K562 (cell line): ENCODE measurements at regions not wholly inside any gene's neighbourhood (a gene's known extent, or its start where the extent isn't known, plus 50 kb on each side); places are given as distances from the start of the nearest gene placed in this dataset.

Experiments
- ATAC-seq: fragments of 200-7000 bp; cut with Tn5 transposase; 3 replicates; pipeline ENCODE4 v1.9.1; 2020; ENCODE audit warnings: moderate library complexity
- BruUV-seq: library from RNA; stranded (reverse); fragments of 400-500 nt; replicated peaks from 2 replicates; lab custom pipeline; 2021; lab: Mats Ljungman, UMichigan
- CTCF ChIA-PET: fragments of 300-600 bp; formaldehyde crosslinking; extraction: SDS; loops from one replicate; lab custom pipeline; 2021; ENCODE audit warnings: low intra/inter-chr PET ratio; lab: Yijun Ruan, JAX
- POLR2A ChIA-PET: fragments of 300-600, 350-650 bp; sonication (Branson Sonifier 250); formaldehyde crosslinking; extraction: SDS; loops from one replicate; lab custom pipeline; 2021; ENCODE audit warnings: antibody characterized with exemption, inconsistent platforms; lab: Yijun Ruan, JAX
- DNase-seq, 4 experiments: peaks; one replicate each; pipeline versions ENCODE4 v3.0.0 to v3.0.0-alpha.2; 2011 to 2018; ENCODE audit warnings: low spot score in 3 of 4, mixed read lengths in 3 of 4; ENCODE audit errors: extremely low read depth in 1 of 4
- FAIRE-seq: peaks from 2 replicates; lab custom pipeline; 2011; peaks lifted over from hg19 to GRCh38; lab: Jason Lieb, UNC
- H2AFZ ChIP-seq: 2 replicates; pipeline ENCODE4 v1.6.0; 2011; ENCODE audit warnings: low read depth, low read length, control low read depth, inconsistent platforms
- H3K27ac ChIP-seq: fragments of 200-600 bp; 3 replicates; pipeline ENCODE4 v1.8.0; 2011; ENCODE audit warnings: low read depth, mild to moderate bottlenecking, control low read depth, inconsistent platforms, low read length, moderate library complexity, mixed read lengths; ENCODE audit errors: extremely low read depth
- H3K27me3 ChIP-seq, 2 experiments: fragments of 300-600 bp in 1 of 2; 2 replicates in 1 of 2; 3 replicates in 1 of 2; pipeline versions ENCODE4 v1.6.0 to v1.8.0; 2011; ENCODE audit warnings: inconsistent platforms in 2 of 2, low read length in 2 of 2, mild to moderate bottlenecking in 1 of 2, mixed read lengths in 1 of 2, moderate library complexity in 1 of 2; ENCODE audit not compliant: control insufficient read depth in 2 of 2, insufficient read depth in 2 of 2
- H3K36me3 ChIP-seq: fragments of 300-600 bp; 3 replicates; pipeline ENCODE4 v1.8.0; 2011; ENCODE audit warnings: mild to moderate bottlenecking, low read length, inconsistent platforms; ENCODE audit not compliant: control insufficient read depth, insufficient read depth
- H3K4me1 ChIP-seq, 2 experiments: fragments of 200-600 bp in 1 of 2; replicated peaks in 1 of 2; 2 replicates in 1 of 2; 3 replicates in 1 of 2; pipeline versions ENCODE4 v1.5.1 to v1.8.0; 2011; ENCODE audit warnings: inconsistent platforms in 2 of 2, low read length in 2 of 2, mild to moderate bottlenecking in 1 of 2, mixed read lengths in 1 of 2, moderate library complexity in 1 of 2; ENCODE audit not compliant: control insufficient read depth in 2 of 2, insufficient read depth in 2 of 2
- H3K4me2 ChIP-seq: 2 replicates; pipeline ENCODE4 v1.6.1; 2011; ENCODE audit warnings: low read length, control low read depth, inconsistent platforms, mixed read lengths; ENCODE audit not compliant: insufficient read depth
- H3K4me3 ChIP-seq: fragments of 200-600 bp; sonication (generic), shearing (Covaris generic); 2 replicates; pipeline ENCODE4 v1.5.1; 2016; ENCODE audit warnings: control low read depth, inconsistent platforms
- H3K79me2 ChIP-seq: fragments of 200-600 bp; 3 replicates; pipeline ENCODE4 v1.8.0; 2011; ENCODE audit warnings: low read length, inconsistent platforms; ENCODE audit not compliant: control insufficient read depth, insufficient read depth
- H3K9ac ChIP-seq, 2 experiments: 2 replicates each; pipeline versions ENCODE4 v1.6.0 to v1.6.1; 2011; ENCODE audit warnings: low read depth in 2 of 2, low read length in 2 of 2, control low read depth in 1 of 2, inconsistent platforms in 1 of 2, mild to moderate bottlenecking in 1 of 2, mixed read lengths in 1 of 2; ENCODE audit not compliant: insufficient read depth in 1 of 2
- H3K9me1 ChIP-seq: one replicate; pipeline ENCODE4 v1.6.0; 2011; ENCODE audit warnings: inconsistent platforms, mild to moderate bottlenecking, low read length, moderate library complexity; ENCODE audit not compliant: control insufficient read depth, insufficient read depth
- H3K9me3 ChIP-seq: replicated peaks from 2 replicates; pipeline ENCODE4 v1.5.1; 2011; ENCODE audit warnings: low read depth, low read length, inconsistent platforms; ENCODE audit not compliant: control insufficient read depth, insufficient read depth
- H4K20me1 ChIP-seq: replicated peaks from 2 replicates; pipeline ENCODE4 v1.6.1; 2011; ENCODE audit warnings: low read length, inconsistent platforms, mixed read lengths; ENCODE audit not compliant: control insufficient read depth, insufficient read depth
- BCL6 ChIP-seq: fragments of 250-450 bp; sonication (Bioruptor Pico); IDR thresholded peaks from 2 replicates; pipeline ENCODE4 v1.4.0; 2020
- BMI1 ChIP-seq: fragments of 150-350 bp; IDR thresholded peaks from 2 replicates; pipeline ENCODE4 v1.6.1; 2014; ENCODE audit warnings: low read length
- DIDO1 ChIP-seq: fragments of 450-650 bp; IDR thresholded peaks from 2 replicates; pipeline ENCODE4 v1.6.1; 2016; ENCODE audit warnings: low read depth, missing biosample characterization, missing genetic modification characterization
- EHMT2 ChIP-seq: fragments of 450-650 bp; IDR thresholded peaks from 2 replicates; pipeline ENCODE4 v1.6.1; 2018; ENCODE audit warnings: antibody characterized with exemption
- LARP7 ChIP-seq: fragments of 450-650 bp; IDR thresholded peaks from 2 replicates; pipeline ENCODE4 v1.6.1; 2016
- RBM22 ChIP-seq: fragments of 200-400 bp; formaldehyde crosslinking; IDR thresholded peaks from 2 replicates; pipeline ENCODE4 v1.6.1; 2018; ENCODE audit warnings: low read length, low read depth; ENCODE audit not compliant: poor library complexity, severe bottlenecking
- RFX5 ChIP-seq: IDR thresholded peaks from 2 replicates; pipeline ENCODE4 v1.6.1; 2011; ENCODE audit warnings: low read depth, mild to moderate bottlenecking, improper control_type of control experiment, low read length
- RFX7 ChIP-seq: fragments of 250-450 bp; sonication (Bioruptor Pico); IDR thresholded peaks from 2 replicates; pipeline ENCODE4 v1.5.1; 2021; ENCODE audit warnings: mild to moderate bottlenecking
- TAF1 ChIP-seq: IDR thresholded peaks from 2 replicates; pipeline ENCODE4 v1.6.1; 2011; ENCODE audit warnings: mild to moderate bottlenecking, low read length, moderate library complexity; ENCODE audit not compliant: insufficient read depth, control insufficient read depth, severe bottlenecking; ENCODE audit errors: extremely low read depth
- WGBS: fragments of 100-300 bp; shearing (Covaris generic); methylation state at CpG from one replicate; pipeline ENCODE4 v1.1.6; 2016; ENCODE audit warnings: low coverage, mixed read lengths; ENCODE audit not compliant: insufficient coverage; ENCODE audit errors: missing lambda C conversion rate; 5-methylcytosine and 5-hydroxymethylcytosine counted together
- in situ Hi-C: fragments of 300-500 bp; cut with MboI; formaldehyde crosslinking; loops from 4 replicates; pipeline ENCODE4 v1.15.0; 2018; ENCODE audit warnings: inconsistent platforms, mixed read lengths
- intact Hi-C: fragments of 100-400 bp; cut with micrococcal nuclease; formaldehyde crosslinking; loops from 2 replicates; pipeline ENCODE4 v1.14.2; 2022
- TF ChIP-seq, protein P1 (sequence below), 2 experiments: fragments of 450-650 bp; IDR thresholded peaks; 2 replicates each; pipeline ENCODE4 v1.6.1; 2018; ENCODE audit warnings: mild to moderate bottlenecking in 2 of 2, low read depth in 1 of 2; ENCODE audit not compliant: partially characterized antibody in 2 of 2
- TF ChIP-seq, protein P2 (sequence below), 2 experiments: fragments of 450-650 bp in 1 of 2; sonication (generic) in 1 of 2; formaldehyde crosslinking in 1 of 2; IDR thresholded peaks in 1 of 2; conservative IDR thresholded peaks in 1 of 2; 2 replicates each; pipeline versions ENCODE4 v1.6.1 to v1.8.1; 2016 to 2023; ENCODE audit warnings: mild to moderate bottlenecking in 2 of 2, moderate library complexity in 2 of 2, inconsistent platforms in 1 of 2, missing genetic modification reagents in 1 of 2
- TF ChIP-seq, protein P3 (sequence below): sonication (generic); formaldehyde crosslinking; IDR thresholded peaks from 2 replicates; pipeline ENCODE4 v1.8.0; 2023; ENCODE audit warnings: mild to moderate bottlenecking, missing genetic modification reagents

DNA sequence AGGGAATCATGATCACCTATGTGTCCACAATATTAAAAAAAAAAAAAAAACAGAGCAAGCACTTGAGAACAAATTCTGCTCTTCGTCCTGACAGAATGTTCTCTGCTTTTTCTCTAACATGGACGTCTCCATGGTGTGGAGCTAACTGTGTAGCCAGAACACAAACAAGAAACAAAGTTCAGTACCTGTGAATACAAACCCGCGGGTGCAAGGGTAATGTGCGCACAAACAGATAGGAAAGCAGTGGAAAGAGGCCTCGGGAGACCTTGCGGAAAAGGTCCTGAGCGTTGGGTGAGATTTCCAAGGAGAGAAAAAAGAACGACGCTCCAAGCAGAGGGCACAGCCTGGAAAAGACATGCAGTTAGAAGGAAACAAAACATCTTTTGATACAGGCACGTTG is 92.0 kb upstream of the TBL1X start (continued):
- TF ChIP-seq, protein P1, sequence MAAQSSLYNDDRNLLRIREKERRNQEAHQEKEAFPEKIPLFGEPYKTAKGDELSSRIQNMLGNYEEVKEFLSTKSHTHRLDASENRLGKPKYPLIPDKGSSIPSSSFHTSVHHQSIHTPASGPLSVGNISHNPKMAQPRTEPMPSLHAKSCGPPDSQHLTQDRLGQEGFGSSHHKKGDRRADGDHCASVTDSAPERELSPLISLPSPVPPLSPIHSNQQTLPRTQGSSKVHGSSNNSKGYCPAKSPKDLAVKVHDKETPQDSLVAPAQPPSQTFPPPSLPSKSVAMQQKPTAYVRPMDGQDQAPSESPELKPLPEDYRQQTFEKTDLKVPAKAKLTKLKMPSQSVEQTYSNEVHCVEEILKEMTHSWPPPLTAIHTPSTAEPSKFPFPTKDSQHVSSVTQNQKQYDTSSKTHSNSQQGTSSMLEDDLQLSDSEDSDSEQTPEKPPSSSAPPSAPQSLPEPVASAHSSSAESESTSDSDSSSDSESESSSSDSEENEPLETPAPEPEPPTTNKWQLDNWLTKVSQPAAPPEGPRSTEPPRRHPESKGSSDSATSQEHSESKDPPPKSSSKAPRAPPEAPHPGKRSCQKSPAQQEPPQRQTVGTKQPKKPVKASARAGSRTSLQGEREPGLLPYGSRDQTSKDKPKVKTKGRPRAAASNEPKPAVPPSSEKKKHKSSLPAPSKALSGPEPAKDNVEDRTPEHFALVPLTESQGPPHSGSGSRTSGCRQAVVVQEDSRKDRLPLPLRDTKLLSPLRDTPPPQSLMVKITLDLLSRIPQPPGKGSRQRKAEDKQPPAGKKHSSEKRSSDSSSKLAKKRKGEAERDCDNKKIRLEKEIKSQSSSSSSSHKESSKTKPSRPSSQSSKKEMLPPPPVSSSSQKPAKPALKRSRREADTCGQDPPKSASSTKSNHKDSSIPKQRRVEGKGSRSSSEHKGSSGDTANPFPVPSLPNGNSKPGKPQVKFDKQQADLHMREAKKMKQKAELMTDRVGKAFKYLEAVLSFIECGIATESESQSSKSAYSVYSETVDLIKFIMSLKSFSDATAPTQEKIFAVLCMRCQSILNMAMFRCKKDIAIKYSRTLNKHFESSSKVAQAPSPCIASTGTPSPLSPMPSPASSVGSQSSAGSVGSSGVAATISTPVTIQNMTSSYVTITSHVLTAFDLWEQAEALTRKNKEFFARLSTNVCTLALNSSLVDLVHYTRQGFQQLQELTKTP (IDR thresholded peaks at IDR 0.05; ENCODE audit: low read depth in 1 of 2, partially characterized antibody in 2 of 2) = no peak
- TF ChIP-seq DIDO1 (no peak), RFX7 (CRISPR knock-in tag) (no peak)
- TF ChIP-seq, protein P2, sequence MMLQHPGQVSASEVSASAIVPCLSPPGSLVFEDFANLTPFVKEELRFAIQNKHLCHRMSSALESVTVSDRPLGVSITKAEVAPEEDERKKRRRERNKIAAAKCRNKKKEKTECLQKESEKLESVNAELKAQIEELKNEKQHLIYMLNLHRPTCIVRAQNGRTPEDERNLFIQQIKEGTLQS (IDR thresholded peaks at IDR 0.05) = no peak
- TF ChIP-seq, protein P2 (CRISPR knock-in tag; conservative IDR thresholded peaks at IDR 0.05) = no peak

DNA sequence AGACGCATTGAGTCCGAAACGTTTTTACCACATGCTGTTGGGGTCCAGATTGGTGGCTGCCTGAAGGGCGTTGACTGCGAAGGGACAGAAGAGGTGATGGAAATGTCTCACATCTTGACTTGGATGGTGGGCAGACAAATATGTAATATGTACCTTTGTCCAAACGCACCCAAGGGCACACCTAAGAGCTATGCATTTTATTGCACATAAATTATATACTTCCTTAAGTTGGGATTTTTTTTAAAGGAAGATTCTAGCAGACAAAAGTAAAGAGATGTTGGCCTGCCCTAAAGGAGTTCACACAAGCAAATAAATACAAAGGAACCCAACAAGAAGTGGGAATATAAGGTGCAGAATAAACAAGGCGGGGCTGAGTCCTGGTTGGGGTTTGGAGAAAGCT is 91.1 kb upstream of the TBL1X start:
- Histone ChIP-seq H3K4me1 (no peaks in the 10 kb centered on the region), H3K4me2 (no peak overlapping the region), H3K9me3 (no peaks in the 10 kb centered on the region), H3K9ac (no peak overlapping the region), H4K20me1 (no peaks in the 10 kb centered on the region), H3K4me3 (no peak overlapping the region), H2AFZ (no peak overlapping the region), H3K36me3 (no peaks in the 10 kb centered on the region), H3K27ac (no peak overlapping the region), H3K27me3 (0 out of 5 replicates have a peak, but pooled peaks cover 0 to 5% of the 10 kb centered on the region in 2 experiments), H3K9me1 (no peaks in the 10 kb centered on the region), H3K79me2 (no peaks in the 10 kb centered on the region)
- WGBS = 46% methylated on average over 7 of the region's 7 CpGs
- BruUV-seq = no TSS peak
- FAIRE-seq (no peak), ATAC-seq (no peak), DNase-seq (no peak)
- CTCF ChIA-PET = no interaction called here
- intact Hi-C loops = no loop called here
- POLR2A ChIA-PET = no interaction called here
- in situ Hi-C loops = no loop called here
- TF ChIP-seq EHMT2 (no peak), BMI1 (no peak), RFX5 (no peak), BCL6 (CRISPR knock-in tag) (no peak), LARP7 (no peak), TAF1 (no peak), RBM22 (no peak)
- TF ChIP-seq, protein P3, sequence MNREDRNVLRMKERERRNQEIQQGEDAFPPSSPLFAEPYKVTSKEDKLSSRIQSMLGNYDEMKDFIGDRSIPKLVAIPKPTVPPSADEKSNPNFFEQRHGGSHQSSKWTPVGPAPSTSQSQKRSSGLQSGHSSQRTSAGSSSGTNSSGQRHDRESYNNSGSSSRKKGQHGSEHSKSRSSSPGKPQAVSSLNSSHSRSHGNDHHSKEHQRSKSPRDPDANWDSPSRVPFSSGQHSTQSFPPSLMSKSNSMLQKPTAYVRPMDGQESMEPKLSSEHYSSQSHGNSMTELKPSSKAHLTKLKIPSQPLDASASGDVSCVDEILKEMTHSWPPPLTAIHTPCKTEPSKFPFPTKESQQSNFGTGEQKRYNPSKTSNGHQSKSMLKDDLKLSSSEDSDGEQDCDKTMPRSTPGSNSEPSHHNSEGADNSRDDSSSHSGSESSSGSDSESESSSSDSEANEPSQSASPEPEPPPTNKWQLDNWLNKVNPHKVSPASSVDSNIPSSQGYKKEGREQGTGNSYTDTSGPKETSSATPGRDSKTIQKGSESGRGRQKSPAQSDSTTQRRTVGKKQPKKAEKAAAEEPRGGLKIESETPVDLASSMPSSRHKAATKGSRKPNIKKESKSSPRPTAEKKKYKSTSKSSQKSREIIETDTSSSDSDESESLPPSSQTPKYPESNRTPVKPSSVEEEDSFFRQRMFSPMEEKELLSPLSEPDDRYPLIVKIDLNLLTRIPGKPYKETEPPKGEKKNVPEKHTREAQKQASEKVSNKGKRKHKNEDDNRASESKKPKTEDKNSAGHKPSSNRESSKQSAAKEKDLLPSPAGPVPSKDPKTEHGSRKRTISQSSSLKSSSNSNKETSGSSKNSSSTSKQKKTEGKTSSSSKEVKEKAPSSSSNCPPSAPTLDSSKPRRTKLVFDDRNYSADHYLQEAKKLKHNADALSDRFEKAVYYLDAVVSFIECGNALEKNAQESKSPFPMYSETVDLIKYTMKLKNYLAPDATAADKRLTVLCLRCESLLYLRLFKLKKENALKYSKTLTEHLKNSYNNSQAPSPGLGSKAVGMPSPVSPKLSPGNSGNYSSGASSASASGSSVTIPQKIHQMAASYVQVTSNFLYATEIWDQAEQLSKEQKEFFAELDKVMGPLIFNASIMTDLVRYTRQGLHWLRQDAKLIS (CRISPR knock-in tag) = no peak
